Natural killer cell treated with Interleukin-12 subunit alpha and Interleukin-12 subunit beta and Interleukin-15 and Interleukin-18, amount 100 ng/mL, for 72 hours (primary cell): ENCODE measurements at regions not wholly inside any gene's neighbourhood (a gene's known extent, or its start where the extent isn't known, plus 50 kb on each side); places are given as distances from the start of the nearest gene placed in this dataset.
A peak's percentile ranks its signal among the peaks of the same experiment; 100 is the strongest.
"Not testable (repeated sequence)": the region's sequence is repeated elsewhere in the genome, so short reads cannot be mapped to it uniquely, and the experiment has no call there.

Experiments
- ATAC-seq, 2 donors: fragments of 150-1000 bp; cut with Tn5 transposase in 1 of 2; sonication (Bioruptor Pico), chemical (Tn5 transposase) in 1 of 2; 2 replicates each; pipeline ENCODE4 v1.10.0; 2021
- DNase-seq: peaks from one replicate; pipeline ENCODE4 v3.0.0; 2022; ENCODE audit warnings: low spot score
- H3K27ac Mint-ChIP-seq, 2 donors: 1 replicate in 1 of 2; 2 replicates in 1 of 2; pipeline ENCODE4 v1.8.0; 2022; ENCODE audit warnings: mixed read lengths in 2 of 2, mild to moderate bottlenecking in 1 of 2, moderate library complexity in 1 of 2
- H3K27me3 Mint-ChIP-seq, 2 donors: 1 replicate in 1 of 2; 2 replicates in 1 of 2; pipeline ENCODE4 v1.8.0; 2022; ENCODE audit warnings: mixed read lengths in 2 of 2
- H3K36me3 Mint-ChIP-seq: one replicate; pipeline ENCODE4 v1.8.0; 2022; ENCODE audit warnings: mixed read lengths
- H3K4me1 Mint-ChIP-seq, 2 donors: 1 replicate in 1 of 2; 2 replicates in 1 of 2; pipeline ENCODE4 v1.8.0; 2022; ENCODE audit warnings: low read depth in 2 of 2, mixed read lengths in 2 of 2, mild to moderate bottlenecking in 1 of 2
- H3K4me3 Mint-ChIP-seq: one replicate; pipeline ENCODE4 v1.8.0; 2022; ENCODE audit warnings: mixed read lengths
- H3K9me3 Mint-ChIP-seq: 2 replicates; pipeline ENCODE4 v1.8.0; 2022; ENCODE audit warnings: mixed read lengths

- H3K4me3 Mint-ChIP-seq, result no peak overlapping the region
- H3K27me3 Mint-ChIP-seq, result peaks cover 3 to 12% of the 10 kb centered on the region in 2 donors
- no peaks in the 10 kb centered on the region for H3K36me3 Mint-ChIP-seq
- H3K9me3 Mint-ChIP-seq, result peaks cover 6% of the 10 kb centered on the region
- H3K4me1 Mint-ChIP-seq, result no peaks in the 10 kb centered on the region
- H3K27ac Mint-ChIP-seq, result no peak overlapping the region
- no peak for DNase-seq
- no peak for ATAC-seq
Measured at GRCh38 chr2:39584283-39584965, 81.3 kb upstream of the TMEM178A start.

GRCh38 chr2:39585531-39585930 lies 80.2 kb upstream of the TMEM178A start:
- ATAC-seq, H3K4me1 Mint-ChIP-seq: not testable (repeated sequence)

DNA sequence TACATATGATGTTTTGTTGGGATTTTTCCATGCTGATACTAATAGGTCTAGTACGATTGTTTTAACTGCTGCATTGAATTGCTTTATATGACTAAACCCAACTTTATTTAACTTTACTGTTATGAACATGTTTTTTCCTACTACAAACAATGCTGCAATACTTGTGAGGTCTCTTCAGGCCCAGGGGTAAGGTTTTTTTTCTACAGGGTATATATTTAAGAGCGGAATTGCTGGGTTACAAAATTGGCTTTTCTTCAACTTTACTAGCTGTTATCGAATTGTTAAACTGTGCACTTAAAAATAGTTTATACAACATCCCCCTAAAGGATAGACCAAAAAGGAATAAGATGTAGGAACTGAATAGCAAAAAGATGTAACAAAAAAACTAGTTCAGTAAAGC lies 78.5 kb upstream of the TMEM178A start:
- Mint-ChIP-seq H3K27me3 (peaks cover 3 to 16% of the 10 kb centered on the region in 2 donors), H3K4me3 (no peak overlapping the region), H3K36me3 (no peaks in the 10 kb centered on the region), H3K9me3 (peaks cover 6% of the 10 kb centered on the region), H3K27ac (no peak overlapping the region), H3K4me1 (no peaks in the 10 kb centered on the region)
- no peak for ATAC-seq
- DNase-seq, result no peak

More at GRCh38 chr2:39585531-39585930, 80.2 kb upstream of the TMEM178A start:
- H3K36me3 Mint-ChIP-seq, H3K9me3 Mint-ChIP-seq, H3K4me3 Mint-ChIP-seq, DNase-seq, H3K27ac Mint-ChIP-seq: not testable (repeated sequence)
- H3K27me3 Mint-ChIP-seq, result peaks cover 3 to 12% of the 10 kb centered on the region in 2 donors

DNA sequence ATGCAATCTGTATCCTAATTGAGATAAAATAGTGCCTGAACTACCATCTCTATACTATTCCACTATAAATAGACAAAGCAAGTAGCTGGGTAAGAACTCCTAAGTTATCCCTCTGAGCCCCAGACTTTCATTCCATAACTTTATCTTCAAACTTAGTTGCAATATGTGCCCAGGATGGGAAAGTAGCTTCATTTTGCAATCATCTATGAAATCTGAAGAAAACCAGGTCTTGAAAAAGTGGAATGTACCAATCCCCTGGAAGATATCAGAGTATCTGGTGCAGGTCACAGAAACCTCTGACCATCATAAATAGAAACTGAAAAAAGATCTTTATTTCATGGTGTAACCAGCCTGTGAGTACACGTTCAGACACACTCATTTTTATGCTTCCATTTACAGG lies 78.1 kb upstream of the TMEM178A start:
- DNase-seq, result no peak
- ATAC-seq, result no peak
- peaks cover 3% of the 10 kb centered on the region for H3K9me3 Mint-ChIP-seq
- no peaks in the 10 kb centered on the region for H3K36me3 Mint-ChIP-seq
- no peak overlapping the region for H3K27ac Mint-ChIP-seq
- no peak overlapping the region for H3K4me3 Mint-ChIP-seq
- no peaks in the 10 kb centered on the region for H3K4me1 Mint-ChIP-seq
- H3K27me3 Mint-ChIP-seq, result peaks cover 3 to 15% of the 10 kb centered on the region in 2 donors

DNA sequence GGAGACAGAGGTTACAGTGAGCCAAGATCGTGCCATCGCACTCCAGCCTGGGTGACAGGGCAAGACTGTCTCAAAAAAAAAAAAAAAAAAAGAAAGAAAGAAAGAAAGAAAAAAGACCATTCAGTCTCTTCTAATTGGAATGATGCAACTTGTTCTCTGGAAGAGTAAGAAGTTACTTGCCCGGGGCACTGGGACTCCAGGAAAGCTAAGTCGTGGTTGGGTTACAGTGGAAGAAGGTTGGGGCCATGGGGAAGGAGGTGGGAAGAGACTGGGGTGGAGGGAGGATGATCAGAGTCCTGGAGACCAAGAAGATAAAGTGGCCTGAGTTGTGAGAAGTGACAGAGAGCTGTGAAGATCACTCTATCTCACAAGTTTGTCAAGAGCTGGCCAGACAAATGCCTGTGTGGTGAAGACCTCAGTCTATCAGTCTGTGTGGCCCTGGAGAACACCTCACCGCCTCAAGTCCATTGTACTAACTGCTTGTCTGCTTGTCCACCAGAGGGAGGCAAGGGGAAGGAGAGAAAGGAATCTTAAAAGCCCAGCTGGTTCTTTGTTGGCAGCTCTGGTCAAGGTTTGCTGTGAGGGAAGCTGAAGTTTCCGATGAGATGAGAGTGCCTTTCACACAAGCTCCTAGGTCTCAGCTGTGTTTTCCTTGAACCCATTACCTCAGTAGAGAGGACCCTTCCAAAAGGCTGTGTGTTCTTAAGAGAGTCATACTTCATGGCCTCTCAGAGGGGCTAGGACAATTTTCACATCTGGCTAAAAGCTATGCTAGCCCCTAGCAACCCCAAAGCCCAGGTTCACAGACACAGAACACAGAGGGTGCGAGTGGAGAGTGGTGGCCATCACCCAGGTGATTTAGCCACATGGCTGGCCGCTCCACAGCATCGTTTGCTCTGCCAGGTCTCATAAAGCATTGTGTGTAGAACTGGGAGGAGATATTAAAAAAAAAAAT lies 72.0 kb upstream of the TMEM178A start:
- Mint-ChIP-seq H3K9me3 (no peaks in the 10 kb centered on the region), H3K4me3 (no peak overlapping the region), H3K4me1 (no peaks in the 10 kb centered on the region), H3K27me3 (peaks cover 0 to 11% of the 10 kb centered on the region in 2 donors), H3K27ac (no peak overlapping the region), H3K36me3 (no peaks in the 10 kb centered on the region)
- ATAC-seq (peak in 1 of 2 donors; percentile 46), DNase-seq (no peak)

- Mint-ChIP-seq H3K27ac (no peak overlapping the region), H3K4me3 (no peak overlapping the region), H3K9me3 (no peaks in the 10 kb centered on the region), H3K27me3 (peaks cover 0 to 11% of the 10 kb centered on the region in 2 donors), H3K36me3 (no peaks in the 10 kb centered on the region), H3K4me1 (no peaks in the 10 kb centered on the region)
- DNase-seq (no peak), ATAC-seq (no peak)
Measured at GRCh38 chr2:39595116-39595515, 70.6 kb upstream of the TMEM178A start.

DNA sequence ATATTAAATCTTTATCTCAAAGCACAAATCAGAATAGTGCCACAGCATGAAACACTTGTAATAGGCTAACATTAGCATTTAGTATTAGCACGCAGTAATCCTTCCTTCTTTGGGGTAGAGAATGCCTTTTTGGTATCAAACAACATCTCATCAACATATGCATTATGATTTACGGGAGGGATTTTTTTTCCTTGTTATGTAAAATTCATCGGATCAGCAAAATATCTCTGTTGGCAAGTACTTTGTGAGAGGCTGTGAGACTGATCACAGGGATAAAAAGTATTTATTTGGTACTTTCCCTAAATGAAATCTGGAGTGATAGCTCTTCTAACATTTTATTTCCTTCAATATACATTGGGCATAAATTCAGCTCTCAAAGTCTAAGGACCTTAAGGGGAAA lies 68.4 kb upstream of the TMEM178A start:
- H3K27ac Mint-ChIP-seq, result no peak overlapping the region
- no peak for ATAC-seq
- H3K4me3 Mint-ChIP-seq, result no peak overlapping the region
- H3K36me3 Mint-ChIP-seq, result no peaks in the 10 kb centered on the region
- no peaks in the 10 kb centered on the region for H3K4me1 Mint-ChIP-seq
- H3K9me3 Mint-ChIP-seq, result no peaks in the 10 kb centered on the region
- no peaks in the 10 kb centered on the region for H3K27me3 Mint-ChIP-seq
- DNase-seq, result no peak

GRCh38 chr2:39602616-39603015 lies 63.1 kb upstream of the TMEM178A start:
- Mint-ChIP-seq H3K4me1 (no peaks in the 10 kb centered on the region), H3K27ac (no peak overlapping the region), H3K4me3 (no peak overlapping the region), H3K36me3 (no peaks in the 10 kb centered on the region), H3K9me3 (no peaks in the 10 kb centered on the region), H3K27me3 (peaks cover 10 to 14% of the 10 kb centered on the region in 2 donors)
- ATAC-seq, result no peak
- DNase-seq, result no peak

DNA sequence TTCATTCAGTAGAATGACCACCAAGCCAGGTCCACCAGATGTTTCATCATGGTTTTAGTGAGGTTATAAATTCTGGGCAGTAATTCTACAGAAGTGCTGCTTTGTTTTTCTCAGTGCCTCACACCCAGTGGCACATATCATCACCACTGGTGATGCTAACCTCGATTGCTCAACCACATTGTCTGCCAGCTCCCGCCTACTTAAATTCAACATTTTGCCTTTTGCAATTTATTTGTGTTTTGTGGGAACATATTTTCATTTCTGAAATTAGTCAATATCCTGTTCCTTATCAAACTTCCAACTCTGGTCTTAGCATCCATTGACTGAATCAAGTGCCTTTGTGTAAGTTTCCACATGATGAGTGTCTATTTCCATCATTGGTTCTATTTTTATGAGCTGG lies 62.3 kb upstream of the TMEM178A start:
- DNase-seq, result no peak
- H3K27ac Mint-ChIP-seq, result no peak overlapping the region
- H3K9me3 Mint-ChIP-seq, result no peaks in the 10 kb centered on the region
- no peaks in the 10 kb centered on the region for H3K36me3 Mint-ChIP-seq
- no peak for ATAC-seq
- H3K4me3 Mint-ChIP-seq, result no peak overlapping the region
- H3K4me1 Mint-ChIP-seq, result no peaks in the 10 kb centered on the region
- H3K27me3 Mint-ChIP-seq, result peaks cover 10 to 14% of the 10 kb centered on the region in 2 donors

DNA sequence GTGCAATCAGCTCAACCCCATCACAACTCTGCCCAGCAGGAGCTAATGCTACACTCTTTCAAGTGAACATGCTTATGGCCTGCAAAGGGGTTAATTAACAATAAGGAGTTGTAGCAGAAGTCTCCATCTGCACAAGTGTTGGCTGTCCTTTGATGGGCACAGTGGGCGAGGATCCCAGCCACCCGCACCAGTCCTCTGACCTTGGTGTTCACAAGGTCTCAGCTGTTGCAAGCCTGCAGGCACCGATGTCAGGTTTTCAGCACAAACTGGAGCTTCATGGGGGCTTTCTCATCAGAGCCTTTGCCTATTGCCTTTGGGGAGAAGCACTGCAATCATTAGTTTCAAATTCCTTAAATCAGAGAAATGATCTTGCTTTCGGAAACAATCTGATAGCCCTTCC lies 60.9 kb upstream of the TMEM178A start:
- no peak overlapping the region for H3K27ac Mint-ChIP-seq
- peaks cover 14 to 18% of the 10 kb centered on the region in 2 donors for H3K27me3 Mint-ChIP-seq
- DNase-seq, result no peak
- no peaks in the 10 kb centered on the region for H3K4me1 Mint-ChIP-seq
- ATAC-seq, result no peak
- no peaks in the 10 kb centered on the region for H3K9me3 Mint-ChIP-seq
- H3K36me3 Mint-ChIP-seq, result no peaks in the 10 kb centered on the region
- H3K4me3 Mint-ChIP-seq, result no peak overlapping the region

GRCh38 chr2:39606585-39606984 lies 59.1 kb upstream of the TMEM178A start:
- ATAC-seq, result no peak
- Mint-ChIP-seq H3K9me3 (no peaks in the 10 kb centered on the region), H3K27me3 (peaks cover 14 to 20% of the 10 kb centered on the region in 2 donors), H3K36me3 (no peaks in the 10 kb centered on the region), H3K4me1 (no peaks in the 10 kb centered on the region), H3K27ac (no peak overlapping the region), H3K4me3 (no peak overlapping the region)
- no peak for DNase-seq

- Mint-ChIP-seq H3K27me3 (peaks cover 16 to 25% of the 10 kb centered on the region in 2 donors), H3K9me3 (no peaks in the 10 kb centered on the region), H3K4me1 (no peaks in the 10 kb centered on the region), H3K36me3 (no peaks in the 10 kb centered on the region), H3K27ac (no peak overlapping the region), H3K4me3 (no peak overlapping the region)
- ATAC-seq, result no peak
- DNase-seq, result no peak
Measured at GRCh38 chr2:39607538-39608262, 58.0 kb upstream of the TMEM178A start.

DNA sequence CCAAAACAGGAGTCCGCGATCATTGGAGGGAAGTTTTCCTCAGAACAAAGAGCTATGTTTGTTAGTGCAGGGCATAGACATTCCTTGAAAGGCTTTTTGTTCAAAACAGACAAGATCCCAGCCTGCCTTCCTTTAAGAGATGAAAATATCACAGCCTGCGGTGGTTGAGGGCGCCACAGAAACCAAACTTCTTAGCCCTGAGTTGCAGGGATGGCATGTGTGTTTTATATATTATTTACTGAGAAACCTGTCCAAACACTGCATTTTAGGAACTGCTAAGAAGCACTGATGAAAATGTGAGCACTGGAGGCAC lies 57.5 kb upstream of the TMEM178A start:
- ATAC-seq, result no peak
- Mint-ChIP-seq H3K36me3 (no peaks in the 10 kb centered on the region), H3K9me3 (no peaks in the 10 kb centered on the region)

More for the DNA sequence above, 57.5 kb upstream of the TMEM178A start:
- Mint-ChIP-seq H3K27me3 (peaks cover 12 to 27% of the 10 kb centered on the region in 2 donors), H3K4me1 (no peaks in the 10 kb centered on the region), H3K4me3 (no peak overlapping the region), H3K27ac (no peak overlapping the region)
- DNase-seq, result no peak
